ENCODE measurements at regions not wholly inside any gene's neighbourhood (a gene's known extent, or its start where the extent isn't known, plus 50 kb on each side); places are given as distances from the start of the nearest gene placed in this dataset.

DNA sequence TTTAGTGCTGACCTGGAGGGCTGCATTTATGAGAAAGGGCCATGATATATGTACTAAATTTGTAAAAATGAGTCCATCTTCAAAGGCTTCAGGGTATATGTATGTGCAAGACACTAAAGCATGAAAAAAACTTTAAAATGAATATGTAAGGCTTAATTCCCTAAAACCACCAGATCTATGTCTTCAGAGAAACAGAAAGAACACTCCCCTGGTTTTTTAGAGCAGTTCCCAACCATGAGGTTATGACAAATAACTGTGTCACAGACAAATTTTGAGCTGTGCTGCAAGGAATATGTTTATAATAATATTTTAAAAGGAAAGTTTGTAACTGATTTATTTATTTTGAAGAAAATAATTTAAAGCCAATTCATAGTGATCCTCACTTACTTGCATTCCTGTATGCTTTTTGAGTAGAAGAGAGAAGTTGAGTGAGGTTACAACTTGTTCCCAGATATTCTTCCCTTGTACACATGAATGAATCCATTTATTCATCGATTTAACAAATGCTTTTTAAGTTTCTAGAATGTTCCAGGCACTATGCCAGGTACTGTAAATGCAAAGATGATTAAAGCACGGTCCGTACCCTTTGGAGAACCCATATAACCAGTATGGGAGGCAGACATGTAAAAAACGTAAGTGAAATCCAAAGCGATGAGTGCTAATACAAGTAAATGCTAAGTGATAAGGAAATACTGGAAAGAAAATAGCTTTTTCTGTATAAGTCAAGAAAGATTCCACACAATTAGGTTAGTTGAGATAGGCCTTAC lies 295.2 kb upstream of the DIAPH2 start:
- H3K36me3 ChIP-seq (ENCODE audit: control insufficient read depth, insufficient read depth, low read length): no peaks in the 10 kb centered on the region

DNA sequence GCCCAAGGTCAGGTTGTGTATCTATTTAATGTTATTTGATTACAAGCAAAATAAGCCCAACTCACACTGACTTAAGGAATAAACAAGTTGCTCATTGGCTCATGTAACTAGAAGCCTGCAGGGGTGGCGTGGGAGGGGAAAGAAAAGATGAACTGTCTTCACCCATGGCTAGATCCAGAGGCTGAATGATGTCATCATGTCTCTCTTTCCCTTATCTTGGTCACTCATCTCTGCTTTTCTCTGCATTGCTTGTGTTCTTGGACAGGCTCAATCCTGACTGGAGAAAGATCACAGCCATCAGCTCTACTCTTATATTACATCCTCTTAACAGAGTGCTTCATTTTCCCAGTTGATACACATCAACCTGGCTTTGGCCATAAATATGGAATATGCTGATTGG lies 290.0 kb upstream of the DIAPH2 start:
- H3K36me3 ChIP-seq (ENCODE audit: control insufficient read depth, insufficient read depth, low read length): no peaks in the 10 kb centered on the region
- no peaks in the 10 kb centered on the region for H3K27me3 ChIP-seq (replicated peaks; ENCODE audit: control insufficient read depth, insufficient read depth, low read length)
- H3K4me3 ChIP-seq (replicated peaks; ENCODE audit: low read depth, low read length): no peak overlapping the region
- TF ChIP-seq, protein P1, sequence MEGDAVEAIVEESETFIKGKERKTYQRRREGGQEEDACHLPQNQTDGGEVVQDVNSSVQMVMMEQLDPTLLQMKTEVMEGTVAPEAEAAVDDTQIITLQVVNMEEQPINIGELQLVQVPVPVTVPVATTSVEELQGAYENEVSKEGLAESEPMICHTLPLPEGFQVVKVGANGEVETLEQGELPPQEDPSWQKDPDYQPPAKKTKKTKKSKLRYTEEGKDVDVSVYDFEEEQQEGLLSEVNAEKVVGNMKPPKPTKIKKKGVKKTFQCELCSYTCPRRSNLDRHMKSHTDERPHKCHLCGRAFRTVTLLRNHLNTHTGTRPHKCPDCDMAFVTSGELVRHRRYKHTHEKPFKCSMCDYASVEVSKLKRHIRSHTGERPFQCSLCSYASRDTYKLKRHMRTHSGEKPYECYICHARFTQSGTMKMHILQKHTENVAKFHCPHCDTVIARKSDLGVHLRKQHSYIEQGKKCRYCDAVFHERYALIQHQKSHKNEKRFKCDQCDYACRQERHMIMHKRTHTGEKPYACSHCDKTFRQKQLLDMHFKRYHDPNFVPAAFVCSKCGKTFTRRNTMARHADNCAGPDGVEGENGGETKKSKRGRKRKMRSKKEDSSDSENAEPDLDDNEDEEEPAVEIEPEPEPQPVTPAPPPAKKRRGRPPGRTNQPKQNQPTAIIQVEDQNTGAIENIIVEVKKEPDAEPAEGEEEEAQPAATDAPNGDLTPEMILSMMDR (IDR thresholded peaks at IDR 0.05; ENCODE audit: insufficient read depth, low read length, poor library complexity, severe bottlenecking): no peak
- no peak for DNase-seq (ENCODE audit: extremely low read depth, insufficient read length)

More for the DNA sequence above, 295.2 kb upstream of the DIAPH2 start:
- H3K27me3 ChIP-seq (replicated peaks; ENCODE audit: control insufficient read depth, insufficient read depth, low read length): no peaks in the 10 kb centered on the region
- TF ChIP-seq, protein P1 (IDR thresholded peaks at IDR 0.05; ENCODE audit: insufficient read depth, low read length, poor library complexity, severe bottlenecking): no peak
- H3K4me3 ChIP-seq (replicated peaks; ENCODE audit: low read depth, low read length): no peak overlapping the region
- DNase-seq (ENCODE audit: extremely low read depth, insufficient read length): no peak

DNA sequence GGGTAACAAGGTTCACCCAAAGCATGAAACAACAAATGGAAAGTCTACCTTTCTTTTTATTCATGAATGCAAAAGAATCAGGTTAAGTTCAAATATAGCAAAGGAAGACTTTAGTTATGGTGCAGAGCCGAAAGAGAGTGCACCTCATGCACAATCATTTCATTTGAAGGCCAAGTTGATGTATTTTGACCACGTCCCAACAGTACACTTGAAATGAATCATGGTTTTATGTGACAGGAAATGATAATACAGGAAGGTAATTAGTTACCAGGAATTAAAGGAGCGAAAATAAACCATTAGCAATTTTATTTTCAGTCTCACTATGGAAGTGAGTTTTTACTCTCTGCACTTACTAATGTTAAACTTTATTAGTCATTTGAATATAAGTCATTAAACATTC lies 281.2 kb upstream of the DIAPH2 start:
- DNase-seq (ENCODE audit: extremely low read depth, insufficient read length): no peak
- H3K4me3 ChIP-seq (replicated peaks; ENCODE audit: low read depth, low read length): no peak overlapping the region
- no peaks in the 10 kb centered on the region for H3K36me3 ChIP-seq (ENCODE audit: control insufficient read depth, insufficient read depth, low read length)
- TF ChIP-seq, protein P1 (IDR thresholded peaks at IDR 0.05; ENCODE audit: insufficient read depth, low read length, poor library complexity, severe bottlenecking): no peak
- no peaks in the 10 kb centered on the region for H3K27me3 ChIP-seq (replicated peaks; ENCODE audit: control insufficient read depth, insufficient read depth, low read length)

DNA sequence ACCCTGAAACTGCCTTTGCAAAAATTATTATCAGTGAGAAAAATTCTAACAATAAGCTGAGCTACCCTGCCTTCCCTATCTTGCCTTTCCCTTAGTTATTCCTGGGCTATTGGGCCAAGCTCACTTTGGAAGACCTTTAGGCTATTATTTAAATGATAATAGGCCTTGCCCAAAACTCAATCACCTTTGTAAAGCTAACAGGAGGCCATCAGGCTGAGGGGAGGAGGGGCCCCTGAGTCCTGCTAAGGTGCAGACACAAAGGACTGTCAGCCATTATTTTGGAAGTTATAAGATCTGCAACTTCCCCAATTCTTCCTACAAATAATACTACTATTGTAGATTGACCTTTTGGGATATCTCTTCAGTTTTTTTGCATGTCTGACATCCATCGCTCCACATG lies 278.8 kb upstream of the DIAPH2 start:
- no peaks in the 10 kb centered on the region for H3K36me3 ChIP-seq (ENCODE audit: control insufficient read depth, insufficient read depth, low read length)
- H3K27me3 ChIP-seq (replicated peaks; ENCODE audit: control insufficient read depth, insufficient read depth, low read length): no peaks in the 10 kb centered on the region
- TF ChIP-seq, protein P1 (IDR thresholded peaks at IDR 0.05; ENCODE audit: insufficient read depth, low read length, poor library complexity, severe bottlenecking): no peak
- DNase-seq (ENCODE audit: extremely low read depth, insufficient read length): no peak
- H3K4me3 ChIP-seq (replicated peaks; ENCODE audit: low read depth, low read length): no peak overlapping the region

DNA sequence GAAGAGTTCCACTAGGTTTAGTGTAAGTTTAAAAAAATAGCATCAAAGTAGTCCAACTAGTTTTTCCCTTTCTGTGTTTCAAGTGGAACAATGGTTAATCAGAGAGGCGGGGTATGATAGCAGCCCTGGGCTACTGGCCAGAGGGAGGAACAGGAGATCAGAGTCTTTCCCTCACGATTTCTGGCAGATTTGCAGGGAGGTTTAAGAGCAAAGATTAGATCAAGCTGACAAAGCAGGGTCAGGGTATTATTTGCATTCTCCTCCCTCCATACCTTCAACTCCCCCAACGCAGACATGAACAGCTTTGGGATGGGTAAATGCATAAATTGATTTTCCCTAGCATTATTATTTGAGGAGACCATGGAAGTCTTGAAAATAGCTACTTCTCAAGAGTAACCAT lies 277.6 kb upstream of the DIAPH2 start:
- no peak for DNase-seq (ENCODE audit: extremely low read depth, insufficient read length)
- TF ChIP-seq, protein P1 (IDR thresholded peaks at IDR 0.05; ENCODE audit: insufficient read depth, low read length, poor library complexity, severe bottlenecking): no peak
- Histone ChIP-seq H3K36me3 (ENCODE audit: control insufficient read depth, insufficient read depth, low read length) (no peaks in the 10 kb centered on the region), H3K27me3 (replicated peaks; ENCODE audit: control insufficient read depth, insufficient read depth, low read length) (no peaks in the 10 kb centered on the region), H3K4me3 (replicated peaks; ENCODE audit: low read depth, low read length) (no peak overlapping the region)

Data from GM06990 (cell line).